ENCODE measurements at regions not wholly inside any gene's neighbourhood (a gene's known extent, or its start where the extent isn't known, plus 50 kb on each side); places are given as distances from the start of the nearest gene placed in this dataset.

DNA sequence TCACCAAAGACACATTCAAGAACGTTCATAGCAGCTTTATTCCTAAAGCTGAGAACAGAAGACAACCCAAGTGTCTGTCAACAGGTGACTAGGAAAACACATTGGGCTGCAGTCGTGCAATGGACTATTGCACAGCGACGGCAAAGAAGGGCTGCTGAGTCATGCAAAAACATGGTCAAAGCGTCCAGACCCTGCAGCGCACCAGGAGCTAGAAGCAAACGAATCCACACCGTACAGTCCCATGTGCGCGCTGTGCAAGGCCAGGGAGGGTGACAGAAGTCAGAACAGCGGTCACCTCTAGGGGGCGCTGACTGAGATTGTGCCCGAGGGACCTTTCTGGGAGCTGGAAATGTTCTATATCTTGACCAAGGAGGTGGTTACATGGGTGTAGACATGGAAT, 266.4 kb downstream of the MAF start:
- Histone ChIP-seq H3K9me3 (no peaks in the 10 kb centered on the region), H3K4me1 (peaks cover 4% of the 10 kb centered on the region), H3K4me3 (no peak overlapping the region), H3K36me3 (no peaks in the 10 kb centered on the region), H3K9ac (no peak overlapping the region), H3K27me3 (no peaks in the 10 kb centered on the region), H3K27ac (no peak overlapping the region), H4K20me1 (no peaks in the 10 kb centered on the region), H3K4me2 (no peak overlapping the region)
- no peak for TF ChIP-seq Cebpa-rat (IDR thresholded peaks at IDR 0.05)

DNA sequence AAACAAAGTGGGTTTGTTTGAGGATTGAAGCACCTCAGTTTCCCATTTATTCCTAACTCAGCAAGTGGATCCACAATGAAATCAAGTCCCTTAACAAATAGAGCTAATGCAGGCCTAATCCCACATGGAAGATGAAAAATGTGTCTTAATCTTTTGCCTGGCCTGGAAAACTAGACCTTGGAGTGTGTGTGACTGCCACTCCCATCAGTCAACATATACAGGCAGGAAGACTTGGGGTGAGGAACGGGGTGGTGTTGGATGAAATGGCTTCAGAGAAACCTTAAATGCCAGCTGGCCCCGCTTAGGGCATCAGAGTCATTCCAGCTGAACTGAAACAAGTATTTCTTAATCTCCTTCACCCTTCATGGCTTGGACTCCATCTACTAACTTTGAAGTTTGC, 269.5 kb downstream of the MAF start:
- TF ChIP-seq Cebpa-rat (IDR thresholded peaks at IDR 0.05) = no peak
- Histone ChIP-seq H4K20me1 (no peaks in the 10 kb centered on the region), H3K9me3 (no peaks in the 10 kb centered on the region), H3K9ac (no peak overlapping the region), H3K4me3 (no peak overlapping the region), H3K4me1 (peaks cover 12% of the 10 kb centered on the region), H3K27ac (no peak overlapping the region), H3K27me3 (no peaks in the 10 kb centered on the region), H3K36me3 (no peaks in the 10 kb centered on the region), H3K4me2 (no peak overlapping the region)

DNA sequence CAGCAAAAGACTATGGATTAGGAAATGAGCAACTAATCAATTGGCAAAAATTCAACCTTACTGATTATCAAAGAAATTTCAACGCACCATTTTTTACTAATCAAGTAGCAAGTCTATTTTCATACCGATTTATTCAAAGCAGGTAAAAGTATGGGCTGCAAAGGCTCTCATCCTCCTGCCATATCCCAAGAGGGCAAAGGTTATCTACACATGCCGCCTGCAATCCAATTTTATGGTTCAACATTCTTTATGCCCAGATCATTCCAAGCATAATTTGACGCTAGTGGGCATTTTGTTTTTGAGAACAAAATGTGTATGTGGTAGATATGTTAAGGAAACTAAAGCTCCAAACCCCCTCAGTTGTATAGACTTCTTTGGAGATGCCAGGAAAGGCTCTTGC, 270.6 kb downstream of the MAF start:
- H3K9me3 ChIP-seq = no peaks in the 10 kb centered on the region
- H3K4me3 ChIP-seq = no peak overlapping the region
- H3K4me2 ChIP-seq = no peak overlapping the region
- H3K36me3 ChIP-seq = no peaks in the 10 kb centered on the region
- H3K27ac ChIP-seq = no peak overlapping the region
- TF ChIP-seq Cebpa-rat (IDR thresholded peaks at IDR 0.05) = no peak
- no peak overlapping the region for H3K9ac ChIP-seq
- H3K27me3 ChIP-seq = no peaks in the 10 kb centered on the region
- peaks cover 12% of the 10 kb centered on the region for H3K4me1 ChIP-seq
- no peaks in the 10 kb centered on the region for H4K20me1 ChIP-seq

DNA sequence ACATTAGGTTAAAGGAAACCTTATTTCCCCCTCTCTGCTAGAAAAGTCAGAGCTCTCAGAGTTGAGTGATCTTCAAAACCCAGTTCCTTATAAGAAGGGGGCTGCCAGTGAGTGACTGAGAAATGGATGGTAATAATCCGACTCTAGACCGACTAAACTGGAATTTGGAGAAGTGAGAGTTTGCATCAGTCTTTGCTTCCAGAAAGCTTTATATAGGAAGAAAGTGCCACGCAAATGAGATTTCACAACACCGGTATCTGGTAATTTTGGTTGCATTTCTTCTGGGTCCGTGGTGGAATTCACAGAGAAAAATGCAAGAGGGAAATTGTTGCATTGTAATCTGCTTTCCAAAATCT, 271.4 kb downstream of the MAF start:
- Histone ChIP-seq H3K9ac (no peak overlapping the region), H3K4me1 (peaks cover 12% of the 10 kb centered on the region), H3K4me2 (peak overlapping the region; percentile 44), H3K27me3 (no peaks in the 10 kb centered on the region), H4K20me1 (no peaks in the 10 kb centered on the region), H3K36me3 (no peaks in the 10 kb centered on the region), H3K27ac (no peak overlapping the region), H3K4me3 (no peak overlapping the region), H3K9me3 (no peaks in the 10 kb centered on the region)
- TF ChIP-seq Cebpa-rat (IDR thresholded peaks at IDR 0.05) = no peak

DNA sequence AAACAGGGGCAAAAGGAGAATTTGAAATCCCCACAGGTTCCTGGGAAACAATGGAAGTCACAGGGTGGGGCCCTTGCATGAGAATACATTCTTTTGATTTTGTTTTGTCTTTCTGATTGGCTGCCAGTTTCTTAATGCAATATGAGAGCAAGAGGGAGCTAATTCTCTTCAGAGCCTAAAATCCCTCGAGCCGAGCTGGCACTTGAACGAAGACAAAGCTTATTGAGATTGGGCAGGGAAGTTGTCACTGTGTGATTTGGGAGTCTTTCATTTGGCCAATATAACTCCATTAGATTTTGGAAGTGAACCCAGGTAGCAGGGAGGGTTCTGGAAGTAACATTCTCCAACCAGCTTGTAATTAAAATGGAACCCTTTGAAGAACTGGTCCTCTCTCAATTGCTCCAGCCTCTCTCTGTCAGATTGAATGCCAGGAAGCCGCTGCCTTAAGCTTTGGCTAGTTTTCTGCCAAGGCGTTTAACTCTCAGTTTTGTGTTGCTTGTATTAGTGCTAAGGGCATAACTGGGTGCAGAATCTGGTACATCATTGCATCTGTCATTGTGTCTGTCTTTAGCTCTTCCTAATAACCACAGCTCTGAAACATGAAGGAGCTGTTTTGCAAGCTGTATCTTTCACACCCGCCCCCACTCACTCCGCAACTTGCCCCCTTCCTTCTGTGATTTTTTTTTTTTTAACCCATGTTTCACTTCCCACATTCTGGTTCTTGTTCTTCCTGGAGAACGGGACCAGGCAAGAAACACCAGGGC, 272.0 kb downstream of the MAF start:
- TF ChIP-seq Cebpa-rat (IDR thresholded peaks at IDR 0.05) = no peak
- H3K36me3 ChIP-seq = no peaks in the 10 kb centered on the region
- no peaks in the 10 kb centered on the region for H3K27me3 ChIP-seq
- no peaks in the 10 kb centered on the region for H3K9me3 ChIP-seq
- H3K4me3 ChIP-seq = no peak overlapping the region
- peaks cover 12% of the 10 kb centered on the region for H3K4me1 ChIP-seq
- H4K20me1 ChIP-seq = no peaks in the 10 kb centered on the region
- peak overlapping the region; percentile 44 for H3K4me2 ChIP-seq
- no peak overlapping the region for H3K9ac ChIP-seq
- H3K27ac ChIP-seq = no peak overlapping the region

DNA sequence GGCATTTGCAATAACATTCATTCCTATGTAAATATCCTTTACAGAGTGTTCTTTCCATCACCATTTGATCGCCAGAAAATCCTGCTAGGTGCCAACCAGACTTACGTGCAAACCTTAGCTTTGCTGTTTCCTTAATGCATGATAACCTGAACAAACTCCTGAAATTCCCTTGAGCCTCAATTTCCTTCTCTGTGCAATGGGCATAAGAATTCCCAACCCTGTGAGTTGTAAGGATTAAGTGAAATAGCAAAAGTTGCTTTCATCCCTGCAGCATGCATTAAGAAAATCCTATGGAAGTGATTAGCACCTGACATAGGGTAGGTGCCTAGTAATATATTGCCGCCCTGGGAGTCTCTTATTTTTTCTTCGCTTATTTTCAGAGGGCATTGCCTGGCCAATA, 272.7 kb downstream of the MAF start:
- H3K4me2 ChIP-seq = no peak overlapping the region
- H3K36me3 ChIP-seq = no peaks in the 10 kb centered on the region
- H3K9me3 ChIP-seq = no peaks in the 10 kb centered on the region
- peaks cover 12% of the 10 kb centered on the region for H3K4me1 ChIP-seq
- no peak for TF ChIP-seq Cebpa-rat (IDR thresholded peaks at IDR 0.05)
- no peak overlapping the region for H3K27ac ChIP-seq
- no peak overlapping the region for H3K4me3 ChIP-seq
- no peaks in the 10 kb centered on the region for H4K20me1 ChIP-seq
- H3K27me3 ChIP-seq = no peaks in the 10 kb centered on the region
- H3K9ac ChIP-seq = no peak overlapping the region

DNA sequence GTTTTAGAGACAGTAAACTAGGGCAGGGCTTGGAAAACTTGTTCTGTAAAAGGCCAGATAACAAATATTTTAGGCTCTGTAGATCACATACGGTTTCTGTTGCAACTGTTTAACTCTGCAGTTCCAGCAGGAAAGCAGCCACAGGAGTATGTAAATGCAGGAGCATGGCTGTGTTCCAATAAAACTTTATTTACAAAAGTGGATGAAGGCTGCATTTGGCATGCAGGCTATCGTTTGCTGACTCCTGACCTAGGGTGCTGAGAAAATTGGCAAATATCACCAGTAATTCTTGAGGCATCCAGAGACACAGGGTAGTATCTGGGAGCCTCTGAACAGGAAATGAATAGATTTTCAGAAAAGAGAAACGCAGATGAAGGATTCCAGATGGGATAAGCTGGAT, 274.0 kb downstream of the MAF start:
- Histone ChIP-seq H3K4me1 (peaks cover 12% of the 10 kb centered on the region), H3K9me3 (no peaks in the 10 kb centered on the region), H3K36me3 (no peaks in the 10 kb centered on the region), H4K20me1 (no peaks in the 10 kb centered on the region), H3K27ac (no peak overlapping the region), H3K27me3 (no peaks in the 10 kb centered on the region), H3K4me2 (no peak overlapping the region), H3K4me3 (no peak overlapping the region), H3K9ac (no peak overlapping the region)
- no peak for TF ChIP-seq Cebpa-rat (IDR thresholded peaks at IDR 0.05)

DNA sequence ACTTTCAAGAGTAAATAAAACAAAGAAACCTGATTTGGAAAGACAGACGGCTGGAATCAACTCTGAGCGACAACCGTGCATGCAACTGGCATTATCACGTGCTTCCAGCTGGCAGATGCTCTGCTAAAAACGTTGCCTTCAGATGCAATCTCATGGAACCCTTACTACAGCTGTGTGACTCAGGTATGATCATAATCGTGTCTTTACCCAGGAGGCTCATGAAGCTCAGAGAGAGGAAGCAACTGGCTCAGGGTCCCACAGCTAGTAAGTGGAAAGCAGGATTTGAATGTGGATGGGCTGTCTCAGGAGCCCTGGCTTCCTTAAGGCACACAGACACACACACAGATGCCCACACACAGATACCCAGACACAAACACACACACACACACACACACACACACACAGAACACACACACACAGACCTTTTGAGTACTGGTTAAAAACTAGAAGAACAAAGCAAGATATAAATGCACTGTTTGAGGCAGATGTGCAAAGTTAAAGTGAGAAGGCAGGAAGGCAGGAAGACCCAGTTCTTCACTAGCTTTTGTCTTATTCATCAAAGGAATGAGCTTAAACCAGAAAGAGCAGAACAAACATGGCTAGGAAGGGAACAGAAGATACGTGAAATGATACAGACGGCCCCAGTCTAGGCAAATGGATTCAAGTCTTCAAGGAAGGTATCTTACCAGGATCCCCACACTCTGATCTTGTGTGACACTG, 275.2 kb downstream of the MAF start:
- H3K9me3 ChIP-seq = no peaks in the 10 kb centered on the region
- no peak overlapping the region for H3K4me3 ChIP-seq
- no peak for TF ChIP-seq Cebpa-rat (IDR thresholded peaks at IDR 0.05)
- no peak overlapping the region for H3K9ac ChIP-seq
- H3K36me3 ChIP-seq = no peaks in the 10 kb centered on the region
- no peaks in the 10 kb centered on the region for H3K27me3 ChIP-seq
- no peak overlapping the region for H3K4me2 ChIP-seq
- no peaks in the 10 kb centered on the region for H4K20me1 ChIP-seq
- H3K27ac ChIP-seq = no peak overlapping the region
- H3K4me1 ChIP-seq = peaks cover 12% of the 10 kb centered on the region

DNA sequence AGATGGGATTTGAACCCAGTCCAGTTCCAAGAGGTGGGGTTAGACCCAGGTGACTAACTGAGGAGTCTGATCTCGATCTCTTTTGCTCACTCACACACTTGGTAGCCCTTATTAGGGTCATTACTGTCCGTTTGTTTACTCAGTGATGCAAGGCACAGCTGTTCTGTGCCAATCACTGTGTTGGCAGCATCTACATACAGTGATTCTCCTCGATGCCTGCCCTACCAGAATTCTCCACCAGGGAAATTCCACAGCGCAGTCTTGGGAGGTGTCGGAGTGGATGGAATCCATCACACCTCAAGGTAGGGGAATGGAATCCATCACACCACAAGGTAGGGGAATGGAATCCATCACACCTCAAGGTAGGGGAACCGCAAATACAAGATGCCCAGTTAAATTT, 279.6 kb downstream of the MAF start:
- Histone ChIP-seq H3K9ac (no peak overlapping the region), H3K36me3 (no peaks in the 10 kb centered on the region), H3K9me3 (no peaks in the 10 kb centered on the region), H3K27me3 (no peaks in the 10 kb centered on the region), H3K27ac (no peak overlapping the region), H3K4me3 (no peak overlapping the region), H3K4me1 (no peaks in the 10 kb centered on the region), H3K4me2 (no peak overlapping the region), H4K20me1 (no peaks in the 10 kb centered on the region)
- no peak for TF ChIP-seq Cebpa-rat (IDR thresholded peaks at IDR 0.05)

DNA sequence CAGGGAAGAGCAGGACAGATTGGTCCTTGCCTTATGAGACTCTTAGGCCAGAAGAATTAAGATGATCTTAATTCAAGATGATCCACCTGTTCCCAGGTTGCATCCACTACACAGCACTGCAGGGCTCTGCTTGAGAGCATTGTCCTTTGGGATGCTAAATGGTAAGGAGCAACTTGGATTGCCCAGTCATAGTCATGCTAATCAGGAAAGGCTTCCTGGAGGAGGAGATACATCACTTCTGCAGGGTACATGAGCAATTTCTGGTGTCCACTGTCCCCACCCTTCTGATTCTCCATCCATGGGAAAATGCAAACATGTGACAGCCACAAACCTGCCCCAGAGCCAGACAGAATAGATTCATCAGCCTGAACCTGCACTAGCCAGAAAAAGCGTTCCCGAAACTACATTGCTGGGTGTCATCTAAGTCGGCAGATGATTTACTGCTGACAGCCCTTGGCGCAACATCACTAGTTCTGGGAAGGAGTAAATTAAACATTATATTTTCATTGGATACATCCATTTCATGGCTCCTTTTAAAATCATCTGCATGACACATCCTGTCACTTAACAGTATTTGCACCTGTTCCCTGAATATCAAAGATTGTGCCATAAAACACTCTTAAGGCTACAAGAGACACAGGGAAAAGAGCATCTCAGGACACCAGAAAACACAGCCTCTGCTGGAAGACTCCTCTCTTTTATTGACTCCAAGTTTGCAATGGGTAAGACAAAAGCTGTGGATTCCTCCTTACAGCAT, 282.2 kb downstream of the MAF start:
- Histone ChIP-seq H3K9me3 (no peaks in the 10 kb centered on the region), H3K36me3 (no peaks in the 10 kb centered on the region), H3K27me3 (no peaks in the 10 kb centered on the region), H3K9ac (no peak overlapping the region), H3K27ac (no peak overlapping the region), H4K20me1 (no peaks in the 10 kb centered on the region), H3K4me3 (no peak overlapping the region), H3K4me2 (no peak overlapping the region), H3K4me1 (peaks cover 8% of the 10 kb centered on the region)
- TF ChIP-seq Cebpa-rat (IDR thresholded peaks at IDR 0.05) = no peak

All from BLaER1 (cell line).